SK-N-SH (cell line): ENCODE measurements at regions not wholly inside any gene's neighbourhood (a gene's known extent, or its start where the extent isn't known, plus 50 kb on each side); places are given as distances from the start of the nearest gene placed in this dataset.

ENCODE experiments used
- CHD2 ChIP-seq: fragments of 150-350 bp; IDR thresholded peaks from 2 replicates; pipeline ENCODE4 v1.6.1; 2018; ENCODE audit warnings: low read length; ENCODE audit not compliant: partially characterized antibody
- CTCF ChIP-seq: fragments of 200-600 bp; sonication (generic); IDR thresholded peaks from 2 replicates; pipeline ENCODE4 v1.6.1; 2017; ENCODE audit warnings: antibody characterized with exemption, mild to moderate bottlenecking, moderate library complexity
- MAX ChIP-seq: IDR thresholded peaks from 2 replicates; pipeline ENCODE4 v1.4.0; 2012; ENCODE audit warnings: low read depth
- USF1 ChIP-seq: IDR thresholded peaks from 2 replicates; pipeline ENCODE4 v1.4.0; 2012; ENCODE audit warnings: low read depth, borderline replicate concordance
- USF2 ChIP-seq: fragments of 150-350 bp; IDR thresholded peaks from 2 replicates; pipeline ENCODE4 v1.6.1; 2017; ENCODE audit warnings: antibody characterized with exemption, low read length, low read depth, borderline replicate concordance

- no peak for TF ChIP-seq USF1
- TF ChIP-seq CTCF: no peak
- no peak for TF ChIP-seq USF2
- TF ChIP-seq CHD2: no peak
- TF ChIP-seq MAX: no peak
Measured at GRCh38 chr20:39904476-39905112, 784.4 kb downstream of the MAFB start.
